GM08714 (cell line): ENCODE measurements at regions not wholly inside any gene's neighbourhood (a gene's known extent, or its start where the extent isn't known, plus 50 kb on each side); places are given as distances from the start of the nearest gene placed in this dataset.

Source experiments
- H3K4me3 ChIP-seq: fragments of 200-500 bp; sonication (Bioruptor generic); 2 replicates; pipeline ENCODE4 v1.5.1; 2014; ENCODE audit warnings: mild to moderate bottlenecking, low read length, inconsistent platforms
- ZNF274 ChIP-seq: IDR thresholded peaks from 2 replicates; pipeline ENCODE4 v1.6.1; 2012; ENCODE audit warnings: mild to moderate bottlenecking, low read depth, low read length

DNA sequence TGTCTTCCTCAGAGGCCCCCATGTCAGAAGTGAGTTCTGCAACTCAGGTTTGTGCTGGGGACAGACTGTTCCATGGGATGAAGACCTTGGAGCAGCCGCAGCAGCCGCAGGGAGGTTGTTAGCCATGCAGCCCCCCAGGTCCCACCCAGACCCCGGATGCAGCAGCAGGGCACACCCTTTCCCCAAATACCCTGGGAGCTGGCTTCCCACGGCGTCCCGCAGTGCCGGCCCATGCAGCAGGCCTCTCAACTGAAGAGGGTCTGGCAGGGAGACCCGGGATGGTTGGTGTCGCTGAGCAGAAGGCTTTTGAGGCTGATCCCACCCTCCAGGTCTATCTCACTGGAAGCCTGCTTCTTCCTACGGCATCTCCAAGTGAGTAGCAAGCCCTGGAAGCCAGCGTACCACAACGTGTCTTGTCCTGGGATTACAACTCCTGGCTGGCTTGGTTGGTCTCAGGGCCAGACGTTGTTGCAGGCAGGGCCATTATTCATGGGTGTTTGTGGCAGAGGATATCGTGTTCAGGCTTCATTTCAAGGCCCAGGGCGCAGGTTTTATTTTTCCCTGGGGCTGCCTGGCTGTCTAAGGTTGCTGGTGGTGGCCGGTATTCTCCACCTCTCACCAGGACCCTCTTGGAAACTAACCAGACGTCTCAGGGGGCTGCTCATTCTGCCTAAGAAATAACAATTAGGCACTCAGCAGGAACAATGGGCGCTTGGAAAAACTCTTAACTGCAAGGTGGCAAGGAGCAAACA, 223.2 kb downstream of the C16orf95 start:
- H3K4me3 ChIP-seq = no peak overlapping the region
- TF ChIP-seq ZNF274 = no peak

GRCh38 chr16:87094556-87094865, 222.7 kb downstream of the C16orf95 start:
- no peak overlapping the region for H3K4me3 ChIP-seq
- no peak for TF ChIP-seq ZNF274

GRCh38 chr16:87095271-87095670, 221.9 kb downstream of the C16orf95 start:
- no peak for TF ChIP-seq ZNF274
- H3K4me3 ChIP-seq = no peak overlapping the region

DNA sequence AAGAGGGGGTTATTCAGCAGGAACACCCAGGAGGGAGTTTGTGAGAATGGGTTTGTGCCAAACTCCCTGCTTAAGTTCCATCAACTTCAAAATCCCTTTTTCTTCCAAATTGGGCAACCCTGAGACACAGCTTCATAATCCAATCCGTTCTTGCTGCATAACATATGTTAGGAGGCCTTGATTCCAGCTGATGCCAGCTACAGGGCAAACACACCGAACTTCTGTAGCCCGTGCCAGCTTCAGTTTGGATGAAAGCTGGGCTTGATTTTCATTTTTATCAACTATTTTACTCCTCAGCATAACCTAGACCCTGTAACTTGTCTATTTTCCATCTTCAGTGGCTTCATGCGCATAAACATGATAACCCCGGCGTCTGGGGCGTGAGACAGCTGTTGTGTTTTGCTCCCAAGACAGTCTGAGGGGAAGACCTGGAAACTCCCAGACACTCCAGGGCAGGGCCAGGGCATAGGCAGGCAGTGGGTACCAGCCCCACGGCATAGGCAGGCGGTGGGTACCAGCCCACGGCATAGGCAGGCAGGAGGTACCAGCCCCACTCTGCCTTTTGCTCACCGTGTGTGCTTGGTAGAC, 220.4 kb downstream of the C16orf95 start:
- H3K4me3 ChIP-seq = no peak overlapping the region
- no peak for TF ChIP-seq ZNF274

- H3K4me3 ChIP-seq = no peak overlapping the region
- no peak for TF ChIP-seq ZNF274
Measured at GRCh38 chr16:87098361-87098760, 218.8 kb downstream of the C16orf95 start.

GRCh38 chr16:87098976-87099720, 218.0 kb downstream of the C16orf95 start:
- TF ChIP-seq ZNF274 = no peak
- H3K4me3 ChIP-seq = no peak overlapping the region

DNA sequence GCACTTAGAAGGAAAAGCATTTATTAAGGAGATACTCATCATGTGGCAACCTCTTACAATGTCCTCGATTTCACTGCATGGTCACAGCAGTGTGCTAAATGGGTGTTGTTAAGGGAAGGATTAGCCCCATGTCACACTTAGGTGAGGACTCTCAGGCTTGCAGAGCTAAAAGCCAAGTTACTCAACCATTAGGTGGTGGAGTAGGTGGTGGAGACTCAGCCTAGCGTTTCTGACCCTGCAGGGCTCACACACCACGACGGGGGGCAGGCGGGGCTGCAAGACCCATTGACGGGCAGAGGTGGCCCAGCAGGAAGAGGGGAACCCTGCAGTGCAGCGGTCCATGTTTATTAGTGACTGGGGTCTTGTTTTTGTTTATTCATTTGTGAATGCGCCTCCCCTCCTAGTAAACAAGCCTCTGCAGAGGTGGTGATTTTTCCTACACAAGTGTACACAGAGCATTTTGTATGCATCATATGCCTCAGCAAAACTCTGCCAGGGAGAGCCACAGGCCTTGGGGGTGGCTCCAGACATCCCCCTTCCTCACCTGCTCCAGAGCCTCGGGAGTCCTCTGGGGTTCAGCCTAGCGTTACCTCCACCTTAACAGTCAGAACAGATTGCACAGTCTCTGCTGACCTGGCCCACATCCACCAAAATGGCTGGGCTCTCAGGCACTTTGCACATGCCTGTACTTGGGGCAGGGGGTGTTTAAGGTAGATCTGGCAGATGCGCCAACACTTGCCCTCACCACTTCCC, 216.7 kb downstream of the C16orf95 start:
- H3K4me3 ChIP-seq = no peak overlapping the region
- no peak for TF ChIP-seq ZNF274

- H3K4me3 ChIP-seq = no peak overlapping the region
- TF ChIP-seq ZNF274 = no peak
Measured at GRCh38 chr16:87101903-87102302, 215.3 kb downstream of the C16orf95 start.

DNA sequence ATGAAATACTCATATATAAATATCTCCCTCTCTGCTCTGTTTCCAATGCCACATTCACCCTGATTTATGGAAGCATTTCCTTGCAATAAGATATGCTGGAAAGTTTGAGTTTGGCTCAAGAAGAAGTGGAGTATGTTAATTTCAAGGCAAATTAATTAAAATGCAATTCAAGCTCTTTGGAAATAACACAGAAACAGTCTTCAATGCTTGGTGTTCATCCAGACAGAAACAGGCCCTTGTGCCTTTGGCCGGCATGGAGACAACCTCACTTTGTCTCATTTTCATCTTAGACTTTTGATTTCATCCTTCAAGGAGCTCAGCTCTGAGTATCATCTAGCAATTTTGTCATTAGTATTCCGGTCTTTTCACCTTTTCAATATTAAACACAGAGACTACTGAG, 210.0 kb downstream of the C16orf95 start:
- no peak overlapping the region for H3K4me3 ChIP-seq
- TF ChIP-seq ZNF274 = no peak

DNA sequence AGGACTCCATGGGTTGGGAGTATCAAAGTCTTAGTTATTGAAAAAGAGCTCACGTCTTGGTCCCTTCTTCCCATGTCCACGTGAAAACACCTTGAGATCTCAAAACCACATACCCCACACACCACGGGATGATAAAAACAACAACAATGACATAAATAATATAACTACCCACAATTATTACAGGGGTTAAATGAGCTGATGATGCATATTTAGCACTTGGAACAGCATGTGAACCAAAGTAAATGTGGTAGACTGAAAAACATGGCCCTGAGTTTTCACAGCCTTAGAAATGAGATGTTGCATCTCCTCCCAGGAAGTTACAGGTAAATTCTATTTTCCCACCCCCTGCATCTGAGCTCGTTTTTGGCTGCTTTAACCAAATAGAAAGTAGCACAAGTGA, 208.9 kb downstream of the C16orf95 start:
- TF ChIP-seq ZNF274 = no peak
- no peak overlapping the region for H3K4me3 ChIP-seq

GRCh38 chr16:87108941-87109340, 208.3 kb downstream of the C16orf95 start:
- TF ChIP-seq ZNF274 = no peak
- no peak overlapping the region for H3K4me3 ChIP-seq

GRCh38 chr16:87114832-87115231, 202.4 kb downstream of the C16orf95 start:
- no peak for TF ChIP-seq ZNF274

GRCh38 chr16:87115646-87116045, 201.5 kb downstream of the C16orf95 start:
- TF ChIP-seq ZNF274 = no peak
- no peak overlapping the region for H3K4me3 ChIP-seq

More at GRCh38 chr16:87114832-87115231, 202.4 kb downstream of the C16orf95 start:
- H3K4me3 ChIP-seq = no peak overlapping the region

GRCh38 chr16:87117936-87118335, 199.3 kb downstream of the C16orf95 start:
- no peak overlapping the region for H3K4me3 ChIP-seq
- TF ChIP-seq ZNF274 = no peak

- no peak overlapping the region for H3K4me3 ChIP-seq
- no peak for TF ChIP-seq ZNF274
Measured at GRCh38 chr16:87119168-87119567, 198.0 kb downstream of the C16orf95 start.
